Type B pancreatic cell (in vitro differentiated cells): ENCODE measurements at regions not wholly inside any gene's neighbourhood (a gene's known extent, or its start where the extent isn't known, plus 50 kb on each side); places are given as distances from the start of the nearest gene placed in this dataset.

Source experiments
- DNase-seq: peaks from one replicate; pipeline ENCODE4 v3.0.0; 2021; ENCODE audit warnings: mixed read lengths; ENCODE audit not compliant: unreplicated experiment; ENCODE audit errors: extremely low spot score
- H3K27ac Mint-ChIP-seq: 2 replicates; pipeline ENCODE4 v1.8.0; 2021; ENCODE audit warnings: mild to moderate bottlenecking, mixed read lengths
- H3K27me3 Mint-ChIP-seq: 2 replicates; pipeline ENCODE4 v1.8.0; 2021; ENCODE audit warnings: mixed read lengths
- H3K36me3 Mint-ChIP-seq: 2 replicates; pipeline ENCODE4 v1.8.0; 2021; ENCODE audit warnings: mixed read lengths
- H3K4me1 Mint-ChIP-seq: one replicate; pipeline ENCODE4 v1.8.0; 2021; ENCODE audit warnings: mixed read lengths; ENCODE audit not compliant: unreplicated experiment
- H3K4me3 Mint-ChIP-seq: 2 replicates; pipeline ENCODE4 v1.8.0; 2021; ENCODE audit warnings: mild to moderate bottlenecking, mixed read lengths
- H3K9me3 Mint-ChIP-seq: 2 replicates; pipeline ENCODE4 v1.8.0; 2021; ENCODE audit warnings: mixed read lengths
- CTCF ChIP-seq: fragments of 200-600 bp; sonication (generic); conservative IDR thresholded peaks from 2 replicates; pipeline ENCODE4 v1.5.0; 2021; ENCODE audit warnings: antibody characterized with exemption, mild to moderate bottlenecking

DNA sequence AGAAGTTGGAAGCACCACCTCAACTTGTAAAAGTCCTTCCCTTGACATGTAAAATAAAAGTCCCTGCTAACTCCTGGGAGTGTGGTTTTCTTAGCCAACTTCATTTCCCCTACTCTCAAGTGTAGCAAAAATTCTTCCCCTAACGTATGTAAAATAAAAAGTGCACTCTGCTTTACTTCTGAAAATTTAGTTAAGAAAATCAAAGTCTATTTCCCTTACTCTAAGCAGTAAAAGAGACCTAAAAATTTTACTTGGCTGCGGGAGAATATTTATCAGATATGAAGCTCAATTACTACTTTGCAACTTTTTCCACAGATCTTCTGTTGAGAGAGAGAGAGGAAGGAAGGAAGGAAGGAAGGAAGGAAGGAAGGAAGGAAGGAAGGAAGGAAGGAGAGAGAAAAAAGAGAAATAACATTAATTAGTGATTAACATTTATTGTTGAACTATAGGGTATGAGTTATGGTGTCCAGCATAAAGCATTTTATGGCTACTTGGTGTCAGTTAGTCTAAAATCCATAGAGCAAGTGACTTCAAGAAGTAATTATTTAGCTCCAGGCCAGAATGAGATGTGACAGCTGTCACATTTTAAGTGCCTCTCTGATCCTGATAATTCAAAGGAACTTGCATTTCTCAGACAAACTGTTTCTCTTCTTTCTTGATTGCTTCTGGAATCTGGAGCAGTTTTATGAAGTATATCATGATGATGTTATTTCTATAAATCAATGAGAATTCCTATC is 210.3 kb downstream of the TMX3 start:
- H3K4me1 Mint-ChIP-seq = no peaks in the 10 kb centered on the region
- H3K36me3 Mint-ChIP-seq = no peaks in the 10 kb centered on the region
- H3K27ac Mint-ChIP-seq = no peak overlapping the region
- TF ChIP-seq CTCF = no peak
- H3K27me3 Mint-ChIP-seq = no peaks in the 10 kb centered on the region
- no peaks in the 10 kb centered on the region for H3K9me3 Mint-ChIP-seq
- no peak overlapping the region for H3K4me3 Mint-ChIP-seq
- no peak for DNase-seq

DNA sequence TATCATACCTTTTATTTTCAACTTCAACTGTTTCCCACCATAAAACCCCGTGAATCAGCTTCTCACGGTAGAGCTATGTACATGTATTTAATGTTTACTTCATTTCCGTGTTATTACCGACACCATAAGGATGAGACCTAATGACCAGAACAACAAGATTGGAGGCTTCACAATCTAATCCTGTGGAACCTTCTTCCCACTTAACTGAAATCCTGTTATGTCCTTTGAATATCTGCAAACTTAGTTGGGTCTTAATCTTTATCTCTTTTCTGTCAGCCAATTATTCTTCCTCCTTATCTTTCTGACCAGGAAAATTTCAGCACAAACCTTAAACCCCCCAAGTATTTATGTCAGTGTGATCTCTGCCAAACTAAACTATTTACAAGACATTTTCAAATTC is 214.4 kb downstream of the TMX3 start:
- DNase-seq = no peak
- H3K27ac Mint-ChIP-seq = no peak overlapping the region

DNA sequence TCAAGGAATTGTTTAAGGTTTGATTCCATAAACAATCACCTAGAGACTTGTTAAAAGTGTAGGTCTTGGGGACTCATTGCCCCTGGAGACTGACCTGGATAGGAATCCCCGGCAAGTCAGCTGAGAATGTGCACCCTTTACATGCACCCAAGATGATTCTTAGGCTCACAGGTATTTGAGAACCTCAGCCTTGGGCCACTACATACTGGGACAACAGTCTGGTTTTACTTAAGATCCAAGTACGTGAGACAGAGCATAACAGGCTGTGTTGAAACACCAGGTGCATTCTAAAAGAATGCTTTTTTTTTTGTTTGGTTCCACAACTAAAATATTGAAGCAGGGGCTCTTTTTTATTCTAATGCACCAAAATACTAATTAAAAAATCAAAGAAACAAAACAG is 215.8 kb downstream of the TMX3 start:
- no peak for TF ChIP-seq CTCF
- DNase-seq = no peak
- Mint-ChIP-seq H3K27me3 (no peaks in the 10 kb centered on the region), H3K9me3 (no peaks in the 10 kb centered on the region), H3K4me1 (no peaks in the 10 kb centered on the region), H3K36me3 (no peaks in the 10 kb centered on the region), H3K4me3 (no peak overlapping the region), H3K27ac (no peak overlapping the region)

More for the DNA sequence above, 214.4 kb downstream of the TMX3 start:
- TF ChIP-seq CTCF = no peak
- Mint-ChIP-seq H3K9me3 (no peaks in the 10 kb centered on the region), H3K4me1 (no peaks in the 10 kb centered on the region), H3K36me3 (no peaks in the 10 kb centered on the region), H3K27me3 (no peaks in the 10 kb centered on the region), H3K4me3 (no peak overlapping the region)

GRCh38 chr18:68498636-68499035 is 216.3 kb downstream of the TMX3 start:
- Mint-ChIP-seq H3K27me3 (no peaks in the 10 kb centered on the region), H3K27ac (no peak overlapping the region), H3K36me3 (no peaks in the 10 kb centered on the region), H3K4me3 (no peak overlapping the region), H3K4me1 (no peaks in the 10 kb centered on the region), H3K9me3 (no peaks in the 10 kb centered on the region)
- DNase-seq = no peak
- no peak for TF ChIP-seq CTCF

- no peaks in the 10 kb centered on the region for H3K27me3 Mint-ChIP-seq
Observed at GRCh38 chr18:68498185-68498584, 216.7 kb downstream of the TMX3 start.

More at GRCh38 chr18:68498185-68498584, 216.7 kb downstream of the TMX3 start:
- H3K4me1 Mint-ChIP-seq = no peaks in the 10 kb centered on the region
- TF ChIP-seq CTCF = no peak
- H3K9me3 Mint-ChIP-seq = no peaks in the 10 kb centered on the region
- H3K27ac Mint-ChIP-seq = no peak overlapping the region
- H3K36me3 Mint-ChIP-seq = no peaks in the 10 kb centered on the region
- DNase-seq = no peak
- H3K4me3 Mint-ChIP-seq = no peak overlapping the region
